Large intestine (tissue), 3 donors: ENCODE measurements at regions not wholly inside any gene's neighbourhood (a gene's known extent, or its start where the extent isn't known, plus 50 kb on each side); places are given as distances from the start of the nearest gene placed in this dataset.

Experiments used
- DNase-seq, 2 donors: peaks; one replicate each; pipeline versions ENCODE4 v3.0.0 to v3.0.0-alpha.2; 2013
- H3K27ac ChIP-seq: one replicate; pipeline ENCODE4 v1.5.1; 2013; ENCODE audit warnings: low read length
- H3K27me3 ChIP-seq: 2 replicates; pipeline ENCODE4 v1.6.1; 2013; ENCODE audit warnings: low read length; ENCODE audit not compliant: control insufficient read depth, insufficient read depth
- H3K36me3 ChIP-seq: 2 replicates; pipeline ENCODE4 v1.6.1; 2013; ENCODE audit warnings: low read length; ENCODE audit not compliant: control insufficient read depth, insufficient read depth
- H3K4me1 ChIP-seq: one replicate; pipeline ENCODE4 v1.6.1; 2013; ENCODE audit warnings: low read length; ENCODE audit not compliant: control insufficient read depth, insufficient read depth
- H3K4me3 ChIP-seq: one replicate; pipeline ENCODE4 v1.5.1; 2013; ENCODE audit warnings: low read length
- H3K9me3 ChIP-seq: one replicate; pipeline ENCODE4 v1.6.1; 2013; ENCODE audit warnings: mild to moderate bottlenecking, low read depth, low read length, moderate library complexity; ENCODE audit not compliant: control insufficient read depth
- WGBS: methylation state at CpG from one replicate; pipeline ENCODE4 v1.1.5; 2013; ENCODE audit warnings: low lambda C conversion rate; ENCODE audit not compliant: insufficient coverage; 5-methylcytosine and 5-hydroxymethylcytosine counted together

DNA sequence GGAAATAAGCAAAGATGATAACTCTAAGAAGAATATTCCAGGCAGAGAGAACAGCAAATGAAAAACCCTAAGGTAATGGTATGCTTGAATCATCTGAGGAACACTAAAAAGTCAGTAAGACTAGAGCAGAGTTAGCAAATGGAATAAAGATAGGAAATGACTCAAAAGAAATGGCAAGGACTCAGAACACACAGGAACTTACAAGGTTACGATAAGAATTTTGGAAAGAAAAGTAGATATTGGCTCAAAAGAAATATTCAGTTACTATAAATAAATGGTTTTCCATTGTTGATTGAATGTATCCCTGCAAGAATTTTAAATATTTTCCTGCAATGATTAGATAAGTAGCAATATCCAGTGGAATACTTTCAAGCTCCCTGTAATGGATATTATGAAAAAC lies 705.8 kb downstream of the C12orf50 start:
- no peak for DNase-seq
- 100% methylated on average over 1 of the region's 1 CpG for WGBS
- no peaks in the 10 kb centered on the region for H3K27me3 ChIP-seq
- H3K9me3 ChIP-seq, result no peaks in the 10 kb centered on the region
- no peak overlapping the region for H3K27ac ChIP-seq
- no peak overlapping the region for H3K4me3 ChIP-seq
- no peaks in the 10 kb centered on the region for H3K4me1 ChIP-seq
- H3K36me3 ChIP-seq, result no peaks in the 10 kb centered on the region

DNA sequence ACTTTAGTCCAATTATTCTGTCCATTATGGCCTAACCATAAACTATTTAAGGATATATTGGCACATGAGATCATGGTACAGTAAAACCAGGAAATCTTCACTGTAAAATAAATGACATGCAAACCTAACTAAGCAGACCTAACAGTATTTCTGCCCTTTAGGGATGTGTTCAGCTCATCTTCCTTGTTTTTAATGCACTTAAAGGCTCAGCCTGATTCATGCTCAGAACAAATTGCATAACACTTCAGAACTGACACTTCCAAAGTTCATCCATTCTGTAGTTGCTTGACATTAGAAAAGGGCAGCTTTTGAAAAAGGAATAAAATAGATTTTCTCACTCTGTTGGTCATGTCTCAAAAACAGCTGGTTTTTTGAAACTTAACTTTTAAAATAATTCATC lies 708.5 kb downstream of the C12orf50 start:
- Histone ChIP-seq H3K27me3 (no peaks in the 10 kb centered on the region), H3K4me3 (no peak overlapping the region), H3K27ac (no peak overlapping the region), H3K36me3 (no peaks in the 10 kb centered on the region), H3K9me3 (no peaks in the 10 kb centered on the region), H3K4me1 (no peaks in the 10 kb centered on the region)
- DNase-seq, result no peak

DNA sequence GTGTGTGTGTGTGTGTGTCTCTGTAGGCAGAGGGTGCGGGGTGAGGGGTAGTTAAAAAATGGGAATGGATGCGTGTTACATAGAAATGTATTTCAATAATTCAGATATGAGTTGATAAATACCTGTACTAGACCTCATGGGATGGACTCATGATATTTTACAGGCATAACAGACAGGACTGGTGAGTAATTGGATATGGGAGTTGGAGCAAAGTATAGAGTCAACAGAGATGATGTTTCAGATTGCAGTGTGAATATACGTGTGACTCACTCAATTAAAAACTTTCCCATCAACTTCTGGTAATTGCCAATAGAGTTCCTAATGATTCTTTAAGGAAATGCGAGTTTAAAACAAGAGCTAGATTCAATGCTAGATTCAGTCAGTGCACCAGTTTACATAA lies 711.9 kb downstream of the C12orf50 start:
- no peak for DNase-seq
- Histone ChIP-seq H3K4me1 (no peaks in the 10 kb centered on the region), H3K27me3 (no peaks in the 10 kb centered on the region), H3K4me3 (no peak overlapping the region), H3K9me3 (no peaks in the 10 kb centered on the region), H3K36me3 (no peaks in the 10 kb centered on the region), H3K27ac (no peak overlapping the region)
- WGBS, result 87% methylated on average over 3 of the region's 4 CpGs

DNA sequence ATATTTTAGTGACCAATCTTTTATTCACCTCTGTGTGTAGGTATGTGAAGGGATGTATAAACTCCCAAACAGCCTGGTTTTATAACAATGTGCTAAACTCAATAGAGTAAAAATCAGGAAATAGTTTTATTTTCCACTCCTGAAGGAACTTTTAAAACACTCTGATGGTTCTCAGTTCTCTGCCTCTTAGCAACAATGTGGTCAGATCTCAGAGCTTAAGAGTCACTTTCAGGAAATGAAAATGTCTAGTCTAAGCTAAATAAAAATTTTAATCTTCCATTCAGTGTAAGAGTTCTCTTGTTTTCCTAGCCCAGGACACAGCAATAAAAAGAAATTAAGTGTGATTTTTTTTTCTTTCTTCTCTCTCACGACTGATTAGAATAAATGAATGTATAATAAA lies 718.0 kb downstream of the C12orf50 start:
- H3K4me3 ChIP-seq, result no peak overlapping the region
- H3K27me3 ChIP-seq, result no peaks in the 10 kb centered on the region
- no peak for DNase-seq
- no peak overlapping the region for H3K27ac ChIP-seq
- no CpG with 5 or more reads among the region's 1 CpG for WGBS
- H3K36me3 ChIP-seq, result no peaks in the 10 kb centered on the region
- H3K4me1 ChIP-seq, result no peaks in the 10 kb centered on the region
- no peaks in the 10 kb centered on the region for H3K9me3 ChIP-seq

DNA sequence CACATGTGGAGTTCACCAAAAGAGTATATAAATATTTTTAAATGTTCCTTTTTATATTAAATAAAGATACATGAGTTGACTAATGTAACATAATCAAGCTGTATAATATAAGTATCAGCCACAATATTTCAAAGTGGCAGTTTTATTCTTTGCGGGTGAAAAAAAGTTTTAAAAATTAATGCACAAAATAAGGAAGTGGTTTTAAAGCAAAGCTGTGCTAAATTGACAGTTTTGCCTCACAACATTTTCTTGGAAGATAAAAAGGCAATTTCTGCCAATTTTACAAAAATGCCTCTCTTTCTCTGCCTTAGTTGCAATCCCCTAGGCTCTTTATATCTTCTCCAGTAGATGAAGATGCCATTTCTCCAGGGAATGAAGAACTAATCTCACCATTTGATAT lies 719.1 kb downstream of the C12orf50 start:
- Histone ChIP-seq H3K4me1 (no peaks in the 10 kb centered on the region), H3K36me3 (no peaks in the 10 kb centered on the region), H3K27ac (no peak overlapping the region), H3K27me3 (no peaks in the 10 kb centered on the region), H3K4me3 (no peak overlapping the region), H3K9me3 (no peaks in the 10 kb centered on the region)
- no peak for DNase-seq
- WGBS, result 80% methylated on average over 1 of the region's 1 CpG

DNA sequence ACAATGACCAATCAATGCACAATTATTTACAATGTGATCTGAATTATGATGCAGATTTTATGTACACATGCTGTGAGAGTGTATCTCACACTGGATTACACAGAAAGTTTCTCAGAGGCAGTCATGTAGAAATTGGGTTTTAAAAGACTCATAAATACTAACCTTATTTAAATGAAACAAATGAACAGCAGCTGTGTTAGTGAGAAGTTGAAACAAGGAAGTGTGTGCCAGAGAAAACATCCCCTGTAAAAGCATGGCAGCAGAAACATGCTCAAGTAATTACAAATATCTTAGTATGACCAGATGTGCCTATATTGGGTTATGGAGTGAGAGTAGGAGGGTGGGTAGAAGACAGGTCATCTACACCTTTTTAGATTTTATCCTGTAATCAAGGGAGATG lies 723.7 kb downstream of the C12orf50 start:
- Histone ChIP-seq H3K27ac (no peak overlapping the region), H3K36me3 (no peaks in the 10 kb centered on the region), H3K27me3 (no peaks in the 10 kb centered on the region), H3K4me3 (no peak overlapping the region), H3K9me3 (no peaks in the 10 kb centered on the region), H3K4me1 (no peaks in the 10 kb centered on the region)
- DNase-seq, result no peak

DNA sequence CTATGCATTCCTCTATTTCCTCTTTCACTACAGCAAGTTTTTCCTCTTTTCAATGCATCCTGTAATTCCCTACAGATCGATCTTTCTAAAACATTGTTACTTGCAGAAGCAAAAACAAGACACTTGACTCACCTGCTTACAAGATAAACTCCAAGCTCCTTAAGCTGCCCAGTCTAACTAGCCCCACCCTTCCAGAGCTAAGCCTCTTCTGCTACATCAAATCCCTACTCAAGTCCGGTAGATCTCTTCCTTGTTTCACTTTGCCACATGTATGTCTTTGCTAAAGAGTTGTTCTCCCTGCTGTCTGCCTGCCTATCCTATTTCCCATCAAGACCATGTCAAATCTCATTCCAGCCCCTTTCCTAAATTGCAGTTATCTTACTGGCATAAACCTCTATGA lies 724.8 kb downstream of the C12orf50 start:
- no peak for DNase-seq
- no peak overlapping the region for H3K4me3 ChIP-seq
- no peaks in the 10 kb centered on the region for H3K36me3 ChIP-seq
- H3K27ac ChIP-seq, result no peak overlapping the region
- H3K9me3 ChIP-seq, result no peaks in the 10 kb centered on the region
- WGBS, result 83% methylated on average over 1 of the region's 2 CpGs
- no peaks in the 10 kb centered on the region for H3K4me1 ChIP-seq
- H3K27me3 ChIP-seq, result no peaks in the 10 kb centered on the region

DNA sequence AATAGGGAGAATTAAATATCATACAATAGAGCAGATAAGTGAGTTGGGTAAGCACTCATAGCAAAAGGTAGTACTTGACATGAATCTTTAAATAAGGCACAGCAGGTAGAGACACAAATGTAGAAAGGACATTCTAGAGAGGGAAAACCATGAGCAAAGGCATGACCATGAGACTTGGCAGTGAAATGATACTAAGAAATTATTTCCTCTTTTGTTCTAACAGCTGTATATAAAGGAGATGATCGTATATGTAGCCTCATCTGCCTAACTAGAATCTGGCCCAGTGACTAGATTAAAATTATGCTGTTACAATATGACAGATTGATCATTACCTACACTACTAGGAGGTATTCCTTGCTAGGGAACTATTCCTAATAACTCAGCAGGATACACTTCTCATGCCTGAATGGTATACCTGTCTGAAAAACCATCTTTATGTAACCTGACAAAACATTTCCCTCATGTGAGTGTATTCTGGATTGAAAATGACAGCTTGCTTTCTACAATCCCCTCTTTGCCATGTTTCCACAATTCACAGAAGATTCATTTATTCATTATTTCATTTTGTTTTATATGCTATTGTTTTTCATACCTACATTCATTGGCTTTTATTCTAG lies 725.7 kb downstream of the C12orf50 start:
- no peaks in the 10 kb centered on the region for H3K27me3 ChIP-seq
- no peak overlapping the region for H3K4me3 ChIP-seq
- no peak overlapping the region for H3K27ac ChIP-seq
- no peaks in the 10 kb centered on the region for H3K9me3 ChIP-seq
- DNase-seq, result no peak
- H3K4me1 ChIP-seq, result no peaks in the 10 kb centered on the region
- no peaks in the 10 kb centered on the region for H3K36me3 ChIP-seq
- WGBS, result no CpG with 5 or more reads among the region's 1 CpG

DNA sequence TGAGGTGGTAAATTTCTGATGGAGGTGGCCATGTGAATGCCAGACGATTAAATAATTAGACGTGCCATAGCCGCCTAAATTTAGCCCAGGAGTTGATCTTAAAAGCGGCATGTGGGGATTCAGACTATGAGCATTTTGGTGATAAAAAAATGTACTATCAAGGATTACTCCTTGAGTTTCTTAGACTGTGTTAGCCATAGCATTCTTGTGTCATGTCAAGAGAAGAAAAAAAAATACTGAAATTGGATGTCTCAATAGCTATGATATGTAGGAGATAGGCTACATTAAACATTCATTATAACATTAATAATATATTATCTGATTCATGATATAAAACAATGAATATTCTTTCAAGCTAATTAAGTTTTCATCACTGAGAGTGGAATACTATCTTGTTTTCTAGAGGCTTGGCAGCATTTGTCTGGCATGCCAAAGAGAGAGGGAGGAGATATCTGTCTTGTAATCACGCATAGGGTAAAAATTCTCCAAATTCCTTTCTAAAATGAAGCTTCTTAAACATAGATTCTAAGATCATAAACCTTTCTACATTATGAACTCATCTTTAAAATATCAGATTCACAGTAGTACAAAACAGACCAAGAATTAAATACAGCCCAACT lies 727.0 kb downstream of the C12orf50 start:
- no peak for DNase-seq
- no CpG with 5 or more reads among the region's 5 CpGs for WGBS
- Histone ChIP-seq H3K27me3 (no peaks in the 10 kb centered on the region), H3K9me3 (no peaks in the 10 kb centered on the region), H3K36me3 (no peaks in the 10 kb centered on the region), H3K27ac (no peak overlapping the region), H3K4me1 (no peaks in the 10 kb centered on the region), H3K4me3 (no peak overlapping the region)

DNA sequence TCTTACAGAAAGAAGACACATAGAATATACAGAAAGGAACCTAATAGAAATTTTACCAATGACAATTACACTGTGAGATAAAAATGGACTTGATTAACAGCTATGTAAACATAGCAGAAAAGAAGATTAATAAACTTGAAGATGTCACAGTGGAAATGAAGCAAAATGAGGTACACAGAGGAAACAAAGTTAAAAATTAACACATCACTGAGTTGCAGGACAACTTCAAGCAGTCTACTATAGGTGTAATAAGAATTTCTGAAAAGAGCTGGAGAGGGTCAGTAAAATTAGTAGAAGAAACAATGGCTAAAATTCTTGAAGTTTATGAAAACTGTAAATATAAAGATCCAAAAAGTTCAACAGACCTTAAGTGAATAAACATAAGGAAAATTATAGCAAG lies 738.7 kb downstream of the C12orf50 start:
- H3K27ac ChIP-seq, result no peak overlapping the region
- no peak overlapping the region for H3K4me3 ChIP-seq
- H3K36me3 ChIP-seq, result no peaks in the 10 kb centered on the region
- no peaks in the 10 kb centered on the region for H3K9me3 ChIP-seq
- no peaks in the 10 kb centered on the region for H3K27me3 ChIP-seq
- DNase-seq, result no peak
- H3K4me1 ChIP-seq, result no peaks in the 10 kb centered on the region

DNA sequence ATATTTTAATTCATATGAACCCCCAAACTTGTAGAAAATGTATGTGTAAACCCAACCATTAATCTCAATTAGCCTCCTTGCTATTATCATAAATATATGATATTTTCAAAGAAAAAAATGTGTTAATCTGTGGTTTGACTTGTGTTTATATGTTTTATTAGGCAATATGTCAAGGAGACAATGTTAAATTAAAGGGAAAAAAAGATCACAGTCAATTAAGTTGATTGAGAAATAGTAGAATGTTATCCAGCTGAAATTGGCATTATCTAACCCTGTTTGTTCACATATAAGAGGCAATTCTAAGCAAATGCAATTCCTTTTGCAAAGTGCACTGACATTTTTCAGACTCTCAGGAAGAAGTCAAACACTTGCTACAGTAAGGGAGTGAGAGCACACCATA lies 745.3 kb downstream of the C12orf50 start:
- H3K27ac ChIP-seq, result no peak overlapping the region
- no peak for DNase-seq
- no peaks in the 10 kb centered on the region for H3K9me3 ChIP-seq
- H3K27me3 ChIP-seq, result no peaks in the 10 kb centered on the region
- H3K36me3 ChIP-seq, result no peaks in the 10 kb centered on the region
- H3K4me3 ChIP-seq, result no peak overlapping the region
- H3K4me1 ChIP-seq, result no peaks in the 10 kb centered on the region
